A673 (cell line): ENCODE measurements at regions not wholly inside any gene's neighbourhood (a gene's known extent, or its start where the extent isn't known, plus 50 kb on each side); places are given as distances from the start of the nearest gene placed in this dataset.

Experiments
- CTCF ChIP-seq: fragments of 300-800, 200-600 bp; sonication (generic); conservative IDR thresholded peaks from 2 replicates; pipeline ENCODE4 v1.5.1; 2017; ENCODE audit warnings: low read depth, mild to moderate bottlenecking, antibody characterized with exemption, low read length, moderate library complexity, mixed read lengths
- EZH2 ChIP-seq: fragments of 200-600 bp; sonication (generic); IDR thresholded peaks from 2 replicates; pipeline ENCODE4 v1.6.1; 2017; ENCODE audit warnings: borderline replicate concordance, low read depth, mild to moderate bottlenecking, mixed read lengths, antibody characterized with exemption, low read length; ENCODE audit not compliant: poor library complexity, severe bottlenecking

- no peak for TF ChIP-seq CTCF
- TF ChIP-seq EZH2 = no peak
Observed at GRCh38 chr3:6125520-6125919, 735.4 kb upstream of the GRM7 start.
